HepG2 (cell line): ENCODE measurements at regions not wholly inside any gene's neighbourhood (a gene's known extent, or its start where the extent isn't known, plus 50 kb on each side); places are given as distances from the start of the nearest gene placed in this dataset.

Experiments used
- ATAC-seq: fragments of 200-7000 bp; cut with Tn5 transposase; 3 replicates; pipeline ENCODE4 v1.9.1; 2020; ENCODE audit warnings: mild to moderate bottlenecking, moderate library complexity
- BruUV-seq: library from RNA; stranded (reverse); fragments of 400-500 nt; replicated peaks from 2 replicates; lab custom pipeline; 2021; lab: Mats Ljungman, UMichigan
- CTCF ChIA-PET: fragments of 300-600 bp; formaldehyde crosslinking; extraction: SDS; loops from one replicate; lab custom pipeline; 2021; ENCODE audit warnings: low total read pairs, inconsistent platforms, low intra/inter-chr PET ratio; lab: Yijun Ruan, JAX
- POLR2A ChIA-PET: fragments of 350-600 bp; sonication (Branson Sonifier 250); formaldehyde crosslinking; loops from one replicate; lab custom pipeline; 2020; ENCODE audit warnings: antibody characterized with exemption, inconsistent platforms; lab: Yijun Ruan, JAX
- DNase-seq: peaks from one replicate; pipeline ENCODE4 v3.0.0-alpha.2; 2015; ENCODE audit warnings: low spot score
- FAIRE-seq: peaks from 3 replicates; lab custom pipeline; 2011; peaks lifted over from hg19 to GRCh38; lab: Jason Lieb, UNC
- H2AFZ ChIP-seq: one replicate; pipeline ENCODE4 v1.6.1; 2011; ENCODE audit warnings: low read length, inconsistent platforms
- H3K27ac ChIP-seq: fragments of 300-600 bp; 3 replicates; pipeline ENCODE4 v1.8.0; 2011; ENCODE audit warnings: mixed run types, mild to moderate bottlenecking, mixed read lengths, low read length, inconsistent platforms; ENCODE audit not compliant: insufficient read depth; ENCODE audit errors: extremely low read length
- H3K27me3 ChIP-seq, 2 experiments: fragments of 200-600 bp in 1 of 2; 2 replicates in 1 of 2; 3 replicates in 1 of 2; pipeline versions ENCODE4 v1.6.0 to v1.8.0; 2011; ENCODE audit warnings: low read length in 2 of 2, mild to moderate bottlenecking in 2 of 2, moderate library complexity in 2 of 2, inconsistent platforms in 1 of 2; ENCODE audit not compliant: insufficient read depth in 2 of 2, control insufficient read depth in 1 of 2
- H3K36me3 ChIP-seq, 2 experiments: fragments of 200-600 bp in 1 of 2; replicated peaks in 1 of 2; 2 replicates in 1 of 2; 3 replicates in 1 of 2; pipeline versions ENCODE4 v1.5.1 to v1.8.0; 2011; ENCODE audit warnings: low read length in 2 of 2, inconsistent platforms in 1 of 2; ENCODE audit not compliant: insufficient read depth in 2 of 2, control insufficient read depth in 1 of 2
- H3K4me1 ChIP-seq: 2 replicates; pipeline ENCODE4 v1.5.1; 2012; ENCODE audit warnings: low read length, inconsistent platforms; ENCODE audit not compliant: insufficient read depth
- H3K4me2 ChIP-seq: 2 replicates; pipeline ENCODE4 v1.6.0; 2011; ENCODE audit warnings: low read depth, low read length, inconsistent platforms
- H3K4me3 ChIP-seq, 3 experiments: fragments of 200-600 bp in 1 of 3; sonication (generic), shearing (Covaris generic) in 1 of 3; replicated peaks in 1 of 3; 2 replicates each; pipeline ENCODE4 v1.5.1; 2011 to 2016; ENCODE audit warnings: low read length in 3 of 3, inconsistent platforms in 2 of 3, low read depth in 2 of 3, mild to moderate bottlenecking in 2 of 3, control low read depth in 1 of 3, mixed read lengths in 1 of 3; ENCODE audit not compliant: insufficient read depth in 1 of 3
- H3K79me2 ChIP-seq: one replicate; pipeline ENCODE4 v1.6.1; 2011; ENCODE audit warnings: low read length, inconsistent platforms; ENCODE audit not compliant: insufficient read depth
- H3K9ac ChIP-seq: 2 replicates; pipeline ENCODE4 v1.6.0; 2011; ENCODE audit warnings: mild to moderate bottlenecking, low read depth, low read length, inconsistent platforms; ENCODE audit not compliant: insufficient read depth
- H3K9me3 ChIP-seq: 2 replicates; pipeline ENCODE4 v1.5.1; 2012; ENCODE audit warnings: mild to moderate bottlenecking, low read length
- H4K20me1 ChIP-seq: 2 replicates; pipeline ENCODE4 v1.6.0; 2011; ENCODE audit warnings: inconsistent platforms, mild to moderate bottlenecking, low read length, moderate library complexity; ENCODE audit not compliant: insufficient read depth
- CREB1 ChIP-seq, 2 experiments: fragments of 450-650 bp in 1 of 2; IDR thresholded peaks; 2 replicates each; pipeline ENCODE4 v1.6.1; 2016 to 2017; ENCODE audit warnings: control low read depth in 1 of 2, mild to moderate bottlenecking in 1 of 2, missing compliant biosample characterization in 1 of 2, missing genetic modification characterization in 1 of 2
- HNF1A ChIP-seq, 2 experiments: sonication (generic) in 1 of 2; formaldehyde crosslinking in 1 of 2; IDR thresholded peaks; 2 replicates each; pipeline versions ENCODE4 v1.4.0 to v1.6.1; 2016 to 2020; ENCODE audit warnings: borderline replicate concordance in 1 of 2, low read depth in 1 of 2, mild to moderate bottlenecking in 1 of 2, missing genetic modification reagents in 1 of 2
- MAFK ChIP-seq, 2 experiments: IDR thresholded peaks in 1 of 2; conservative IDR thresholded peaks in 1 of 2; 2 replicates each; pipeline ENCODE4 v1.6.1; 2011; ENCODE audit warnings: improper control_type of control experiment in 2 of 2, low read length in 2 of 2
- NFE2L2 ChIP-seq: fragments of 150-350 bp; IDR thresholded peaks from 2 replicates; pipeline ENCODE4 v1.6.1; 2014; ENCODE audit warnings: low read length
- NR2F1 ChIP-seq, 2 experiments: fragments of 450-650 bp in 1 of 2; formaldehyde crosslinking in 1 of 2; IDR thresholded peaks; 2 replicates each; pipeline versions ENCODE4 v1.5.0 to v1.6.1; 2016 to 2020; ENCODE audit warnings: mild to moderate bottlenecking in 1 of 2, missing compliant biosample characterization in 1 of 2, missing genetic modification reagents in 1 of 2, moderate library complexity in 1 of 2
- REL ChIP-seq: sonication (generic); formaldehyde crosslinking; conservative IDR thresholded peaks from 2 replicates; pipeline ENCODE4 v1.8.0; 2022; ENCODE audit warnings: mild to moderate bottlenecking, missing genetic modification reagents, moderate library complexity
- SMAD3 ChIP-seq: sonication (generic); formaldehyde crosslinking; IDR thresholded peaks from 2 replicates; pipeline ENCODE4 v1.4.0; 2020; ENCODE audit warnings: missing genetic modification reagents
- TEAD2 ChIP-seq: sonication (generic); formaldehyde crosslinking; IDR thresholded peaks from 2 replicates; pipeline ENCODE4 v1.9.0; 2021; ENCODE audit warnings: missing genetic modification reagents
- YEATS2 ChIP-seq: sonication (generic); formaldehyde crosslinking; IDR thresholded peaks from 2 replicates; pipeline ENCODE4 v1.4.0; 2020; ENCODE audit warnings: missing genetic modification reagents, borderline replicate concordance
- ZNF557 ChIP-seq: sonication (generic); formaldehyde crosslinking; IDR thresholded peaks from 2 replicates; pipeline ENCODE4 v1.4.0; 2020; ENCODE audit warnings: missing genetic modification reagents
- ZNF747 ChIP-seq: sonication (generic); formaldehyde crosslinking; IDR thresholded peaks from 2 replicates; pipeline ENCODE4 v1.8.1; 2023; ENCODE audit warnings: missing genetic modification reagents, mild to moderate bottlenecking, borderline replicate concordance
- WGBS: methylation state at CpG from one replicate; pipeline ENCODE4 v1.1.6; 2017; ENCODE audit warnings: low lambda C conversion rate; 5-methylcytosine and 5-hydroxymethylcytosine counted together
- in situ Hi-C: cut with HindIII; loops from 2 replicates; pipeline ENCODE4 v1.10.0; 2017; ENCODE audit warnings: low pct_unique_long_range_greater_than_20kb; ENCODE audit not compliant: extremely low pct_ligation_motif_present
- intact Hi-C: fragments of 100-400 bp; cut with micrococcal nuclease; formaldehyde crosslinking; loops from one replicate; pipeline ENCODE4 v1.10.0; 2022; ENCODE audit not compliant: unreplicated experiment

GRCh38 chr4:163744861-163745260 is 250.4 kb downstream of the TMA16 start (continued):
- TF ChIP-seq YEATS2 (CRISPR knock-in tag): no peak
- TF ChIP-seq REL (CRISPR knock-in tag): no peak
- TF ChIP-seq, all 625 proteins: peak for 0

DNA sequence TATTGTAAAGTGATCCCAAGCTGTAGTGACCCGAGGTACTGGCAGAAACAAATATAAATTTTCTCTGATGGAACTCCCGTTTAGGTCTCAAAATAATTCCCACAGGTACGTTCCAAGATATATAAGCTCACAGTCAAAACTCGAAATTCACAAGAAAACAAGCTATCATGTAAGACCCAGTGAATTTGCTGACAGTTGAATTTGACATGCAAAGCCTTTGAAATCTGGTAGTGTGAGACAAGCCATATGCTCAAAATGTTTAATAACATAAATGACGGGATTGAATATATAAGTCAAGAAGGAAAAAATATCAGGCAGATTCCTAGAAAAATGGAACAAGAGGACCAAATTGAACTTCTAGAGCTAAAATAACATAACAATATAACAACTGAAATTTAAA is 252.8 kb downstream of the TMA16 start:
- in situ Hi-C loops: no loop called here
- H4K20me1 ChIP-seq: no peaks in the 10 kb centered on the region
- peaks cover 6% of the 10 kb centered on the region; the same call in 1 of the 2 replicates for H3K9me3 ChIP-seq
- POLR2A ChIA-PET: no interaction called here
- H2AFZ ChIP-seq: no peak overlapping the region
- TF ChIP-seq ZNF747 (CRISPR knock-in tag) (no peak), SMAD3 (CRISPR knock-in tag) (no peak), MAFK (conservative IDR thresholded peaks at IDR 0.05 in 1 of 2, IDR thresholded peaks at IDR 0.05 in 1 of 2; ENCODE audit: low read length in 2 of 2) (peak in 1 of 2 experiments; percentile 58; a peak in 2 of 4 replicates)
- CTCF ChIA-PET: no interaction called here
- no TSS peak for BruUV-seq
- intact Hi-C loops: no loop called here
- FAIRE-seq (no peak), DNase-seq (no peak), ATAC-seq (no peak)
- no peak overlapping the region for H3K4me2 ChIP-seq
- H3K9ac ChIP-seq: no peak overlapping the region
- no peaks in the 10 kb centered on the region for H3K79me2 ChIP-seq
- no peaks in the 10 kb centered on the region for H3K27me3 ChIP-seq
- 0 out of 2 replicates have a peak, but pooled peaks cover 5% of the 10 kb centered on the region for H3K4me1 ChIP-seq
- no peak overlapping the region for H3K4me3 ChIP-seq
- H3K36me3 ChIP-seq: no peaks in the 10 kb centered on the region
- WGBS: 52% methylated on average over 5 of the region's 5 CpGs
- H3K27ac ChIP-seq: no peak overlapping the region

GRCh38 chr4:163747886-163748285 is 253.4 kb downstream of the TMA16 start:
- in situ Hi-C loops: no loop called here
- WGBS: 22% methylated on average over 2 of the region's 3 CpGs
- POLR2A ChIA-PET: no interaction called here

More at GRCh38 chr4:163747886-163748285, 253.4 kb downstream of the TMA16 start:
- H2AFZ ChIP-seq: no peak overlapping the region
- intact Hi-C loops: no loop called here
- H3K36me3 ChIP-seq: no peaks in the 10 kb centered on the region
- TF ChIP-seq HNF1A (IDR thresholded peaks at IDR 0.05; ENCODE audit: low read depth) (no peak), HNF1A (CRISPR knock-in tag; IDR thresholded peaks at IDR 0.05; ENCODE audit: borderline replicate concordance) (no peak), CREB1 (IDR thresholded peaks at IDR 0.05) (no peak), CREB1 (CRISPR knock-in tag; IDR thresholded peaks at IDR 0.05) (no peak), TEAD2 (CRISPR knock-in tag) (no peak), NR2F1 (CRISPR knock-in tag; IDR thresholded peaks at IDR 0.05) (0 out of 4 replicates have a peak, but pooled peaks of 1 of the 2 experiments have one; percentile 23), ZNF557 (no peak), NFE2L2 (no peak)
- FAIRE-seq (no peak), DNase-seq (peak; percentile 39), ATAC-seq (no peak)
- H3K9ac ChIP-seq: no peak overlapping the region
- H3K79me2 ChIP-seq: no peaks in the 10 kb centered on the region
- H3K4me1 ChIP-seq: 0 out of 2 replicates have a peak, but pooled peaks cover 5% of the 10 kb centered on the region
- H3K4me2 ChIP-seq: no peak overlapping the region
- no peaks in the 10 kb centered on the region for H3K27me3 ChIP-seq
- CTCF ChIA-PET: no interaction called here
- H4K20me1 ChIP-seq: no peaks in the 10 kb centered on the region
- H3K27ac ChIP-seq: no peak overlapping the region
- H3K4me3 ChIP-seq: no peak overlapping the region
- H3K9me3 ChIP-seq: peaks cover 6% of the 10 kb centered on the region; the same call in 1 of the 2 replicates
- no TSS peak for BruUV-seq
